ENCODE measurements at regions not wholly inside any gene's neighbourhood (a gene's known extent, or its start where the extent isn't known, plus 50 kb on each side); places are given as distances from the start of the nearest gene placed in this dataset.

GRCh38 chr13:24091080-24091479, 69.4 kb upstream of the SPATA13 start:
- Histone ChIP-seq H3K9me3 (no peaks in the 10 kb centered on the region), H3K27ac (no peak overlapping the region), H3K4me2 (no peak overlapping the region), H3K4me3 (no peak overlapping the region), H3K4me1 (peaks cover 12% of the 10 kb centered on the region)
- TF ChIP-seq ZSCAN20 (CRISPR knock-in tag; IDR thresholded peaks at IDR 0.05) (no peak), CBX2 (IDR thresholded peaks at IDR 0.05; ENCODE audit: borderline replicate concordance, low read depth) (no peak), CHD4 (IDR thresholded peaks at IDR 0.05; ENCODE audit: borderline replicate concordance) (no peak), BHLHE40 (IDR thresholded peaks at IDR 0.05; ENCODE audit: low read depth, low read length) (no peak), HDAC2 (IDR thresholded peaks at IDR 0.05) (no peak), RAD21 (conservative IDR thresholded peaks at IDR 0.05 in 1 of 2, IDR thresholded peaks at IDR 0.05 in 1 of 2) (no peak), SMC3 (IDR thresholded peaks at IDR 0.05) (no peak), POLR2A (IDR thresholded peaks at IDR 0.05; ENCODE audit: low read length) (no peak), RFX5 (IDR thresholded peaks at IDR 0.05) (no peak), MAFK (IDR thresholded peaks at IDR 0.05; ENCODE audit: partially characterized antibody) (no peak), E2F6 (IDR thresholded peaks at IDR 0.05; ENCODE audit: borderline replicate concordance, low read depth) (no peak), TFCP2L1 (CRISPR knock-in tag; IDR thresholded peaks at IDR 0.05) (no peak), TP53 (CRISPR knock-in tag; IDR thresholded peaks at IDR 0.05) (no peak), HMGXB4 (CRISPR knock-in tag; IDR thresholded peaks at IDR 0.05; ENCODE audit: borderline replicate concordance) (no peak)
- ChIA-PET POLR2A (no interaction called here), CTCF (interaction anchor here (0.9 to 1.4 kb wide), 2 partner anchors 11 to 124 kb away, joined by 3 read pairs; no protein-coding TSS in a partner anchor)
- FAIRE-seq (no peak), DNase-seq (ENCODE audit: low read depth in 1 of 2, low spot score in 1 of 2) (no peak), ATAC-seq (no peak)
- WGBS (ENCODE audit: missing lambda C conversion rate), result 80% methylated on average over 4 of the region's 4 CpGs

- FAIRE-seq, result no peak
Measured at GRCh38 chr13:24092108-24092507, 68.4 kb upstream of the SPATA13 start.

More at GRCh38 chr13:24092108-24092507, 68.4 kb upstream of the SPATA13 start:
- ATAC-seq, result no peak
- TF ChIP-seq HMGXB4 (CRISPR knock-in tag; IDR thresholded peaks at IDR 0.05; ENCODE audit: borderline replicate concordance) (no peak), ELK1 (IDR thresholded peaks at IDR 0.05; ENCODE audit: low read depth, low read length) (no peak), FOXS1 (CRISPR knock-in tag; IDR thresholded peaks at IDR 0.05) (no peak), CBX2 (IDR thresholded peaks at IDR 0.05; ENCODE audit: borderline replicate concordance, low read depth) (no peak), NFE2L2 (conservative IDR thresholded peaks at IDR 0.05; ENCODE audit: low read length) (no peak), CBX8 (IDR thresholded peaks at IDR 0.05) (no peak), RCOR1 (IDR thresholded peaks at IDR 0.05; ENCODE audit: low read depth, low read length) (no peak), BHLHE40 (IDR thresholded peaks at IDR 0.05; ENCODE audit: low read depth, low read length) (no peak), POLR2AphosphoS2 (conservative IDR thresholded peaks at IDR 0.05; ENCODE audit: low read length) (no peak), HOXB13 (CRISPR knock-in tag; IDR thresholded peaks at IDR 0.05; ENCODE audit: low read depth) (no peak), KDM5A (IDR thresholded peaks at IDR 0.05) (no peak), EHF (CRISPR knock-in tag; IDR thresholded peaks at IDR 0.05) (no peak), CEBPB (IDR thresholded peaks at IDR 0.05) (no peak), BCL3 (IDR thresholded peaks at IDR 0.05) (no peak), E2F6 (IDR thresholded peaks at IDR 0.05; ENCODE audit: borderline replicate concordance, low read depth) (no peak), FOSB (CRISPR knock-in tag; IDR thresholded peaks at IDR 0.05) (no peak), HDAC2 (IDR thresholded peaks at IDR 0.05) (no peak), RARB (CRISPR knock-in tag; IDR thresholded peaks at IDR 0.05) (no peak), CHD4 (IDR thresholded peaks at IDR 0.05; ENCODE audit: borderline replicate concordance) (no peak), RNF2 (IDR thresholded peaks at IDR 0.05; ENCODE audit: borderline replicate concordance, low read depth) (no peak)
- WGBS (ENCODE audit: missing lambda C conversion rate), result 83% methylated on average over 1 of the region's 1 CpG
- Histone ChIP-seq H3K4me3 (no peak overlapping the region), H3K27ac (no peak overlapping the region), H3K9me3 (no peaks in the 10 kb centered on the region), H3K4me2 (no peak overlapping the region), H3K4me1 (peaks cover 13% of the 10 kb centered on the region)
- CTCF ChIA-PET, result interaction anchor here (0.6 to 0.9 kb wide), 2 partner anchors 10 to 126 kb away, joined by 3 read pairs; no protein-coding TSS in a partner anchor
- no peak for DNase-seq (ENCODE audit: low read depth in 1 of 2, low spot score in 1 of 2)
- POLR2A ChIA-PET, result no interaction called here
